ENCODE measurements at regions not wholly inside any gene's neighbourhood (a gene's known extent, or its start where the extent isn't known, plus 50 kb on each side); places are given as distances from the start of the nearest gene placed in this dataset.
"Not testable (repeated sequence)": the region's sequence is repeated elsewhere in the genome, so short reads cannot be mapped to it uniquely, and the experiment has no call there.

GRCh38 chr12:115380546-115381120 is 696.7 kb upstream of the TBX3 start:
- DNase-seq, result no peak

- DNase-seq, result no peak
Observed at GRCh38 chr12:115378291-115378690, 694.3 kb upstream of the TBX3 start.

GRCh38 chr12:115377779-115378178 is 693.8 kb upstream of the TBX3 start:
- DNase-seq, result no peak

DNA sequence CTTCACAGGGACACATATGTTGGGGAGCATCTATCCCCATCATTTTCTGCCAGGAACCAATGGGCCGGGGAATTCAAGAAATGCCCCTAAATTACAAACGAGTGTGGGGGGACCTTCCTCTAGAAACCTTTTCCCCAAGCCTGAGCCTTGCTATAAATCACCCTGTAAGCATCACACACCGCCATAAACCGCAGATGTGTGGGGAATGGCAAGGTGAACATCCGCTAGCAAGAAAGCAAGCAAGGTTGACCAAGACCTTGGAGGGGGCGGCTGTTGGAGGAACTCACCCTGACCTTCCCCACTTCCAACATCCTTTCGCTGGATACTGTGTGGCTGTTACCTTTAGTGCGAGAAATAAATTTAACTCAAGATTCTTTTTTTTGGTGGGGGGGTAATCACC is 693.3 kb upstream of the TBX3 start:
- DNase-seq, result no peak

DNA sequence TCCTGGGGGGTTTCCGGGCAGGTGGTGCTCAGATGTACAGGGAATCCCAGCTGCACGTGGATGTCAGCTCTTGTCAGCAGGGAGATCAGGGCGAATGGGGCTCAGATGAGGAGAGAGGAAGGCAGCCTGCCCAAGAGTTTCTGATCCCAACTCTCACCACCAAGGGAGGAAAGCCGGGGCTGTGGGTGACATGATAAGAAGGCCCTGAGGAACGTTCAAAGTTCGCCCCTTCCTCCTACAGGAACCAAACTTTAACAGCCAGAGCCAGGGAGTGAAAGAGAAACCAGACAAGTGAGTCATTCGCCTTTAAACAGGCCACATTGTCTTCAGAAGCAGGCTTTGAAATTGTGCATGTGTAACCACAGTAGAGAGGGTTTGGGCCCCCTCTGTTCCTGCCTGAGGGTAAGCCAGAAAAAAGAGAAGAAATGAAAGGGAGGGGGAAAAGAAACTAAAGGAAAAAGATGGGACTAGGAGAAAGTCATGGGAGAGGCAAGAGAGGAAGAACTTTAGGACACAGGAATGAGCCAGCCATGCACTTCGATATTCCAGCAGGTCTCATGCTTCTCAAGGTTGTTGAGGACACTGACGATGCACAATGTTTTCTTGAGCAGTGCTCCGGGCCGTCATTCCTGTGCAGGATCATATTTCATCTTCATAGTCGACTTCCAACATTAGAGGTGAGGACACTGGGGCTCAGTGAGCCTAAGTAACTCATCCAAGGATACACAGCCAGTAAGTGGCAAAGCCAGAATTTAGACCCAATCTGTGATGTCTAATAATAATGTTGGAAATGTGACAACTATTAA is 691.4 kb upstream of the TBX3 start:
- no peak for DNase-seq

GRCh38 chr12:115374480-115375185 is 690.7 kb upstream of the TBX3 start:
- DNase-seq, result no peak

DNA sequence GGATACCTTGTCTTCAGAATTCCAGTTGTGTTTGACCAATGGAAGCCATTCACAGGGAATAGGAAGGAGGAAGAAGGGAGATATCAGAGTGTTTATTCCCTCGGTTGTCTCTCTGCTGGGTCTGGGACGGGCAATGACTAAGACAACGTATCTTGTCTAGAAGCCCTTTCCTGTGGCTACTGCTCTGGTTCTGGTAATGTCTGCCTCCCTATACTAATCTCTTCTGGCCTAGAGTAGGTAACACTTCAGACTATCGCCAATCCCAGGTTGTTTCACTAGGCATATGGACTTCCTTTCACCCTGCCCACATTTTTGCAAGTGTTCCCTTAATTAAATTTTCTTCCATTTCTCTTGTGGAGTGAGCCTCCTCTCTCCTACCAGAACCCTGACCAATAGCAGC is 687.7 kb upstream of the TBX3 start:
- DNase-seq, result no peak

- no peak for DNase-seq
Observed at GRCh38 chr12:115370650-115371049, 686.7 kb upstream of the TBX3 start.

DNA sequence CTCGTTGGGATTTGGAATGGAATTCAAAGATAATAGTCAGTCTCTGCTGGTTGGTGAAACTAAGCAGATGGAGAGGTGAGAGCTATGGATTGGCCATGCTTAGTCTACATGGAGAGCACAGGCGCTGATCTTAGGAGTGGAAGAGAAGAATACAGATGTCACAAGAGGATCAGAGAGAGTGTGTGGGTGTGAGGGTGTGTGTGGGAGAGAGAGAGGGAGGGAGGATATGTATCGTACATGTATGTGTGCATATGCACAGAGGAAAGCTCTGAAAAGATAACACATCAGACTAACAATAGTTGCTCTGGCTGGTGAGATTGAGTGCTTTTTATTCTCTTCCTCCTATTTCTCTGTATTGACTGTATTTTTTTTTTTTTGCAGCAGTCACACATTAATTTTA is 686.2 kb upstream of the TBX3 start:
- DNase-seq, result no peak

DNA sequence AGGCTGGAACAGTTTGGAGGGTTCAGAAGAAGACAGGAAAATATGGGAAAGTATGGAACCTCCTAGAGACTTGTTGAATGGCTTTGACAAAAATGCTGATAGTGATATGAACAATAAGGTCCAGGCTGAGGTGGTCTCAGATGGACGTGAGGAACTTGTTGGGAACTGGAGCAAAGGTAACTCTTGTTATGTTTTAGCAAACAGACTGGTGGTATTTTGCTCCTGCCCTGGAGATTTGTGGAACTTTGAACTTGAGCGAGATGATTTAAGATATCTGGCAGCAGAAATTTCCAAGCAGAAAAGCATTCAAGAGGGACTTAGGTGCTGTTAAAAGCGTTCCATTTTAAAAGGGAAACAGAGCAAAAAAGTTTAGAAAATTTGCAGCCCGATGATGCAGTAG is 682.3 kb upstream of the TBX3 start:
- DNase-seq, result not testable (repeated sequence)

- DNase-seq, result not testable (repeated sequence)
Observed at GRCh38 chr12:115365765-115366164, 681.8 kb upstream of the TBX3 start.

DNA sequence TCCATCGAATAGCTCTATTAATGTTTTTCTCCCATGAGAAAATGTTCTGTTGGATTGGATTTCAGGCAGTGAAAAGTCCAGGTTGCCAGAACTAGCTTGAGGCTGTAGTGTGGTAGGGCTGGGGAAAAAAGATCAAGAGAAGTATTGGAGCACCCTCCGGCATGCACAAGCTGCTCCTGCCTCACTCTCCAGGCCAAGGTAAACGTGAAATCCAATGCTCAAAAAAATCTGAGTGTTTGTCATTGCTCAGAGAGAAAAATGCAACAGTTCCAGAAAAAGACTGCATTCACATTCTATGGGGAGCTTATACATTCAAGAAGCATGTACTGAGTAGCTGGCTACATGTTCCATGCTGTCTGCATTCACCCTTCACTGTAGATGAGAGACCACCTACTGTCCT is 680.9 kb upstream of the TBX3 start:
- DNase-seq, result no peak

GRCh38 chr12:115362339-115362976 is 678.5 kb upstream of the TBX3 start:
- DNase-seq, result no peak

GRCh38 chr12:115357681-115358080 is 673.7 kb upstream of the TBX3 start:
- no peak for DNase-seq

DNA sequence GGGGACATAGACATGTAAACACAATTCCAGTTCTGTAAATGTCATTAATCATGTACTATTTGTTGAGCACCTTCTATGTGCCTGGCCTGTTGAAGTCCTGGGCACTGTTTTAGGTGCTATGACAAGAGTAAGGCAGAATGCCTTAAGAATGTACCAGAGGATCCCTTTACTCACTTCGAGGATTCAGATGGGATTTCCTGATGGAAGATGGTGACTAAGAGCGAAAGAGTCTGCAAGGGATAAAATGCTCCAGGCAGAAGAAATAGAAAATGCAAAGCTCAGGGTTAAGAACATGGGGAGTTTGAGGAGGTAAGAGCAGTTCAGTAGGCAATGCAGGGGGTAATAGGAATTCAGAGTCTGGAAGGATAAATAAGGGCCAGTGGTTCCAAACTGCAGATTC is 671.3 kb upstream of the TBX3 start:
- DNase-seq, result no peak

DNA sequence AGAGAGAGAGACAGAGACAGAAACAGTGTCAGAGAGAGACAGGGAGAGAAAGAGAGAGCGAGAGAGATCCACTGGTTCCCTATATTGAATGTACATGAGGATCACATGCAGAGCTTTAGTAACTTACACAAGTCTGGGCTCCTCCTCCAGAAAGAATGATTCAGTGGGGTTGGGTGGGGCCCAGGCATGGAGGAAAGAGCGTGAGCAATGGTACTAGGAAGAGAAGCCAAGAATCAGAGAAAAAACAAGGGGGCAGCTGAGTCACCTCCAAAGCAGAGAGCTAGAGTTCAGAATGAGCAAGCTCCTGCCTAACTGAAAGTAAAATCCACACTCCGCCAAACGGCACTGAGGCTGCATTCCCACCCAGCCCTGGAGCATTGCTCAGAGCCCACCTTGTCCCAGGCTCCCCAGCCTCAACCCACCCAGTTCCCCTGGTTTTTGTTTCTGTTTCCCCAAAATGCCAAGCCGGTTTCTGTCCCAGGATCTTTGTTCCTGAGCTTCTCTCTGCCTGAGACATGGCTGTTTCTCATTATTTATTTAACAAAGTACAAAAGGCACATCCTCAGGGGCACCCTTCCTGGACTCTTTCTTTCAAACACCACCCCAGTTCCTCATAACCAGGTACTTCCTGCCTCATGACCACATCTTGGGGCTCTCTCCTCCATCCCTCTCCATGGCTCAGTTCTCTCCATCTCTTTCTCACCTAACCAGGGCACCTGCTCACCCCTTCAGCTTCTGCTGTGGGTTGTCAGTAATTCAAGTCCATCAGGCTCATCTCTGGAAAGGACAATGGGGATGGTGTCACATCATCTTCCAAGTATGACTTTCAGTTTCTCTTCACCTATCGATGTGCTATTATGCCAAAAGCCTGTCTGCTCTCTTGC is 670.3 kb upstream of the TBX3 start:
- no peak for DNase-seq

GRCh38 chr12:115353467-115353866 is 669.5 kb upstream of the TBX3 start:
- DNase-seq, result no peak

- DNase-seq, result no peak
Observed at GRCh38 chr12:115351514-115352077, 667.6 kb upstream of the TBX3 start.

DNA sequence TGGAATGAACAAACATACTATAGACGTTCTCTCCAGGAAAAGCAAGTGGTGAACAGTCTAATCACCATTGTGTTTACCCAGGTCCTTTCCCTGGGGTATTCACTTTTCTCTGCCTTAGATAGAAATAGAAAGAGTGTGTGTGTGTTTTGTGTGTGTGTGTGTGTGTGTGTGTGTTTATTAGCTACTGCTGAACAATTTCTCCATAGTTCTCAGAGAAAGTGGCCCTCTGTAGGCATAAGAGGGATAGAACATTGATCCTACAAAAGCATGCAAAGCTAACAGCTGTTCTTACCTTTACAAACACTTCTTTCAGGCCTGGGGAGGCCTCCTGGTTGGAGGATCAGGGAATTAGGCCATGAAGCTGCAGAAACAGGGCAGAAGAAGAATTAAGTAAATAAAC is 665.7 kb upstream of the TBX3 start:
- DNase-seq, result peak; percentile 7

DNA sequence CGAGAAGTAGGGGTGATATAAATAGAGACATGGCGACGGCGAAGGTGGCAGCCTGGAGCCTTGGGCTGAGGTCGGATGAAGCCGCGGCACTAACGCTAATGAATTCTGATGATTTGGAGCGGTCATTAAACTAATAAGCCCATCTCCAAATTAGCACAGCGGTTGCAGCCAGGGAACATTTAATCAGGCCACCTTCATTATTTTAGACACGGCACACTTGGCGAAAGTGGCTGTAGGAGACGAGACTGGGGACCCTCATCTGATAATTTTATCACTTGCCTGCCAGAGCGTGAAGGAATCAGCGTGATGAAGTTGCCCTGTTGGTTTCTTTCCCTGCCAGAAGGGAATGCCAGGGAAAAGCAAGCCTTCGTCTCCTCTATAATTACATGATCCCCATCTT is 664.3 kb upstream of the TBX3 start:
- DNase-seq, result no peak

DNA sequence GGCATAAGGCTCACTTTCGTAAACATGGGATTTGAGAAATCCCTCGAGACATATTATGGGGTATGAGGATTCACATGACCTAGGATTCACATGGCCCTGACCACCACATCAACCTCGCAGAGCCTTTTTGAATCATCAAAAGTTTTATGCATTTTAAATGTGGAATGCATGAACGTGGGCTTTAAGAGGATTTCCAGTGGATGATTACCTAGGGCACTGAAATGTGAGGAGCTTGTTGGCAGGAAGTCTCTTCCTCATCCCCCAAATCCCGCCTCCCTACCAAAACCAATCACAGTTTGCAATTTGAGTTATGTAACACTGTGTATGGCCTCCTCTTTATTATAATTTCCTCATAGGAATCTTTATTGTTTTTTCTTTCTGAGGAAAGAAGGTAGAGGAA is 659.6 kb upstream of the TBX3 start:
- no peak for DNase-seq

- DNase-seq, result no peak
Observed at GRCh38 chr12:115343008-115343407, 659.0 kb upstream of the TBX3 start.
